Mucosa of stomach (tissue), 1 donor: ENCODE measurements at regions not wholly inside any gene's neighbourhood (a gene's known extent, or its start where the extent isn't known, plus 50 kb on each side); places are given as distances from the start of the nearest gene placed in this dataset.

Source experiments
- H3K27me3 ChIP-seq: one replicate; pipeline ENCODE4 v1.7.0; 2013; ENCODE audit warnings: mild to moderate bottlenecking, low read length; ENCODE audit not compliant: control insufficient read depth, insufficient read depth
- H3K36me3 ChIP-seq: one replicate; pipeline ENCODE4 v1.7.0; 2013; ENCODE audit warnings: low read length; ENCODE audit not compliant: control insufficient read depth, insufficient read depth
- H3K4me1 ChIP-seq: one replicate; pipeline ENCODE4 v1.7.0; 2013; ENCODE audit warnings: mild to moderate bottlenecking, low read length; ENCODE audit not compliant: control insufficient read depth, insufficient read depth
- H3K4me3 ChIP-seq: one replicate; pipeline ENCODE4 v1.7.0; 2013; ENCODE audit warnings: low read length
- H3K9ac ChIP-seq: one replicate; pipeline ENCODE4 v1.7.0; 2013; ENCODE audit warnings: mild to moderate bottlenecking, low read length, moderate library complexity
- H3K9me3 ChIP-seq: one replicate; pipeline ENCODE4 v1.7.0; 2013; ENCODE audit warnings: mild to moderate bottlenecking, low read length, moderate library complexity; ENCODE audit not compliant: control insufficient read depth
- donor health status: Pancreatic carcinoma.

DNA sequence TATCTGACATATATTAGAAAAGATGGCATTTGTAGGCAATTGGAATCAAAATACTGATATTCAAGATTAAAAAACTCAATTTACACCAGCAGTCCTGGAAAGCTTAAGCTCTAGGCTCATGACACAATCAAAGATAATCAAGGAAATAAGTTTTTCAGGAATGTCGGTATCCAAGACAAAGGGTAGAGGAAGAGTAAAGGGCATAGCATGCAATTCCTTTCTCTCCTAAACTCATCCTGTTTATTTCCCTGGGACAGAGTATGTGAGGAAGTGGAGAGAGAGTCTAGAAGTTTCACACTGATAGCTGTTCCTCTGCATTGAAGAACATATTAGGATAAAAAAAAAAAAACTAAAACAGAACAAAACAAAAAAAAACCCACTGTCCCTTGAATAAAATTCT is 2452.1 kb downstream of the PCDH9 start:
- H3K4me1 ChIP-seq: no peaks in the 10 kb centered on the region
- H3K9me3 ChIP-seq: no peaks in the 10 kb centered on the region
- no peak overlapping the region for H3K4me3 ChIP-seq

DNA sequence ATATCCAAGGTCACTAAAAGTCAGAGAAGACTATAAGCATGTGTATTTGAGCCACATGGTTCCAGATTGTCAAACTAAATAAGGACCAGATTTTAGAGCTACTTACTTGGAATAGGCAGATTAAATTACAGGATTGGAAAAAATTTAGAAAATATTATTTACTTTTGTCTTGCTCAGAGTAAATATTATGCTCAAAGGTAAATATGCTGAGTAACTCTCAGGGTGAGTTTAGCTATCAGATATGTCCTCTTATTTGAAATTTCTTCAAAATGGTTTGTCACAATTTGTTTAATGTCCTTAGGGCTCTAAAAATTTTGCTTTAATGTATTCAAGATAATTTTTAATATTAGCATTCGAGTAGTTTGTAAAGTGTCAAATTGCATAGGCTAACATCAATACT is 2455.2 kb downstream of the PCDH9 start:
- Histone ChIP-seq H3K36me3 (no peaks in the 10 kb centered on the region), H3K9me3 (no peaks in the 10 kb centered on the region), H3K4me1 (no peaks in the 10 kb centered on the region), H3K4me3 (no peak overlapping the region), H3K9ac (no peak overlapping the region), H3K27me3 (no peaks in the 10 kb centered on the region)

More for the DNA sequence above, 2452.1 kb downstream of the PCDH9 start:
- no peak overlapping the region for H3K9ac ChIP-seq
- no peaks in the 10 kb centered on the region for H3K27me3 ChIP-seq
- H3K36me3 ChIP-seq: no peaks in the 10 kb centered on the region

DNA sequence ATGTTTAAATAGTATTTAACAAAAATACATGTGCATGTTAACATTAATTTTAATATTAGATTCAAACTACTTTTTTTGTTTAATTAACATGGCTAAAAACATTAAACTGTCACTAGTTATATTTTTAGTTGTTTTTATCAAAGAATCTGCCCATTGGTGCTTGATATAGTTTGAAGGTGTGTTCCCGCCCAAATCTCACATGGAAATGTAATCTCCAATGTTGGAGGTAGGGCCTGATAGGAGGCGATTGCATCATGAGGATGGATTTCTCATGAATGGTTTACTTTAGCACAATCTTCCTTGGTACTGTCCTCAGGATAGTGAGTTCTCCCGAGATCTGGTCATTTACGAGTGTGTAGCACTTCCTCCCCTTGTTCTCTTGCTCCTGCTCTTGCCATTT is 2459.4 kb downstream of the PCDH9 start:
- no peaks in the 10 kb centered on the region for H3K27me3 ChIP-seq
- no peak overlapping the region for H3K9ac ChIP-seq

DNA sequence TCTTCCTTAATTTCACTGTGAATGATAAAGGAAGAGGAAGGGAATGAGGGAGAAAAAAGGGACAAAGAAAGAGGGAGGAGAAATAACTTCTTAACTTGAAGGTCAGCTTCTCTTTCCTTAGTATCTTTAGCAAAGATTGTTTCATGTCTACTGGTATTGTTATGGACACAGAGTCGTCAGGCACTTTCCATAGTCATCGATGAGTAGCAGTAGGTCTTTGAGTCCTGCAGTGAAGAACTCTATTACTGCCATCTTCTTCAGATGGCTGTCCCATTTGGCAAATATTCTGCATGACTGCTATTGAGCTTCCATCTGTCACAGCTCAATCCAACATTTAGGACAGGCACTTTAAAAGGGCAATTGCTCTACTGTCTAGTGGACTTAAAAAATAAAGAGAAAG is 2463.1 kb downstream of the PCDH9 start:
- Histone ChIP-seq H3K4me3 (no peak overlapping the region), H3K4me1 (no peaks in the 10 kb centered on the region), H3K9ac (no peak overlapping the region), H3K9me3 (no peaks in the 10 kb centered on the region), H3K27me3 (no peaks in the 10 kb centered on the region), H3K36me3 (no peaks in the 10 kb centered on the region)

More for the DNA sequence above, 2459.4 kb downstream of the PCDH9 start:
- Histone ChIP-seq H3K9me3 (no peaks in the 10 kb centered on the region), H3K4me1 (no peaks in the 10 kb centered on the region), H3K36me3 (no peaks in the 10 kb centered on the region), H3K4me3 (no peak overlapping the region)

DNA sequence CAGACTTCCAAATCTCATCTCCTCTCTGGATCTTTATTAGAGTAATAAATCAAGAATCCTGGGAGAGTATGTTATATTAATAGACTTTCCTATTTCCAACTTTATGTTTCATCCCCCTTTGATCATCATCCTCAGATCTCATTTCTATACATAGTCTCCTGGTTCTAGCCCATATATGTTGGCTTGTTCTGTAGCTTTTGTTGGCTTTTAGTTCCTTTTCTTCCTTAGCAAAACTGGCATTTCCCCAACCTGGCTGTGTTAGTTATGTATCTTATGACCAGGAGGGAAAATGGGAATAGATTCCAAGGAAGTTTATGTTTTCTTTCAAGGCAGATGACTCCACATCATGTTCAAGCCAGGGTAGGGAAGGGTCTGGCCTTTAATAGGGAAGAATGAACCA is 2464.5 kb downstream of the PCDH9 start:
- Histone ChIP-seq H3K36me3 (no peaks in the 10 kb centered on the region), H3K4me3 (no peak overlapping the region), H3K27me3 (no peaks in the 10 kb centered on the region), H3K9ac (no peak overlapping the region), H3K4me1 (no peaks in the 10 kb centered on the region), H3K9me3 (no peaks in the 10 kb centered on the region)

DNA sequence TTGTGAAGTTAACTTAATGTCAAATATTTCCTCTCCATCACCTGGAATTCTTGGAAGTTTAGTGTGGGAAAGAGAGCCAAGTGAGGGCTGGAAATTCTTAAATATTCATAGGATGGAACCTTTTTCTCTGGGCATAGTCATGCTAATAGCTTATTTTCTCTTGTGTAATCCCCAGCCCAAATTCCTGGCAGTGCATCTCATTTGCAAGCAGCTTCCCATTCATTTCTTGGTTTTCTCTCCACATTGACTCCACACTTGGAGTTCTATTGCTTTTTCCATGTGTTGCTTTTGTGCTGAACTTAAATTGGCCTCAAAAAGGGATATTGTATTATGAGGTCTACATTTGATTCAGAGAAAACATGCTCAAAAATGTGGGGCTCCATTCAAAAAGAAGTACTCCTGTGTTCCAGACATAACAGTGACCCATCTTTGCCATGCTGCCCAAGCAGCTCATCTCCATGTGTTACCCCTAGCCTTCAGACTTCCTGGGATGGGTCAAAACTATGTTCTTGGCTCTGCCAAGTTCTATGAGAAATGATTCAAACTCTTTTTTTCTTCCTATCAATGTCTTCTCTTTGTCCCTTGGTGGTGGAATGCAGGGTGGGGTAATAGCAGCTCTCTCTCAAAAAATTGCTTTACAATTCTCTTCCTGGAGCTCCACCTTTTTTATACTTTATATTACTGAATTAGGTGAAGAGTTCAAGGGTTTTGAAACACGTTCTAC is 2471.5 kb downstream of the PCDH9 start:
- no peak overlapping the region for H3K4me3 ChIP-seq
- H3K27me3 ChIP-seq: no peaks in the 10 kb centered on the region
- no peaks in the 10 kb centered on the region for H3K4me1 ChIP-seq
- no peaks in the 10 kb centered on the region for H3K9me3 ChIP-seq
- no peak overlapping the region for H3K9ac ChIP-seq
- no peaks in the 10 kb centered on the region for H3K36me3 ChIP-seq

DNA sequence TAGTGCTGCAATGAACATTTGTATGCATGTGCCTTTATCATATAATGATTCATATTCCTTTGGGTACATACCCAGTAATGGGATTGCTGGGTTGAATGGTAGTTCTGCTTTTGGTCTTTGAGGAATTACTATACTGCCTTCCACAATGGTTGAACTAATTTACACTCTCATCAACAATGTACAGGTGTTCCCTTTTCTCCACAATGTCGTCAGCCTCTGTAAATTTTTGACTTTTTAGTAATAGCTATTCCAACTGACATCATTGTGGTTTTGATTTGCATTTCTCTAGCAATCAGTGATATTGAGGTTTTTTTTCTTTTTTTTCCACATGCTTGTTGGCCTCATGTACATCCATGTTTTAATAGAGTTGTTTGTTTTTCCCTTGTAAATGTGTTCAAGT is 2473.5 kb downstream of the PCDH9 start:
- H3K9me3 ChIP-seq: no peaks in the 10 kb centered on the region
- no peaks in the 10 kb centered on the region for H3K4me1 ChIP-seq
- H3K27me3 ChIP-seq: no peaks in the 10 kb centered on the region
- H3K36me3 ChIP-seq: no peaks in the 10 kb centered on the region
- H3K4me3 ChIP-seq: no peak overlapping the region
- no peak overlapping the region for H3K9ac ChIP-seq

DNA sequence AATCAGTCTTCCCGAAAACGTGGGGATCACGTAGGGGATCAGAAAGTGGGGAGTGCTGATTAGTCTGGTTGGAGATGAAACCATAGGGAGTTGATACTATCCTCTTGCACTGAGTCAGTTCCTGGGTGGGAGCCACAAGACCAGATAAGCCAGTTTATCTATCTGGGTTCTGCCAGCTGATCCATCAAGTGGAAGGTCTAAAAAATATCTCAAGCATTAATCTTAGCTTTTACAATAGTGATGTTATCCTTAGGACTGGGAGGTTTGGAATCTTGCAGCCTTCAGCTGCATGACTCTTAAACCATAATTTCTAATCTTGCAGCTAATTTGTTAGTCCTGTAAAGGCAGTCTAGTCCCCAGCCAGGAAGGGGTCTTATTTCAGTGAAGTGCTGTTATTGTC is 2474.2 kb downstream of the PCDH9 start:
- Histone ChIP-seq H3K9me3 (no peaks in the 10 kb centered on the region), H3K36me3 (no peaks in the 10 kb centered on the region), H3K9ac (no peak overlapping the region), H3K27me3 (no peaks in the 10 kb centered on the region), H3K4me3 (no peak overlapping the region), H3K4me1 (no peaks in the 10 kb centered on the region)

DNA sequence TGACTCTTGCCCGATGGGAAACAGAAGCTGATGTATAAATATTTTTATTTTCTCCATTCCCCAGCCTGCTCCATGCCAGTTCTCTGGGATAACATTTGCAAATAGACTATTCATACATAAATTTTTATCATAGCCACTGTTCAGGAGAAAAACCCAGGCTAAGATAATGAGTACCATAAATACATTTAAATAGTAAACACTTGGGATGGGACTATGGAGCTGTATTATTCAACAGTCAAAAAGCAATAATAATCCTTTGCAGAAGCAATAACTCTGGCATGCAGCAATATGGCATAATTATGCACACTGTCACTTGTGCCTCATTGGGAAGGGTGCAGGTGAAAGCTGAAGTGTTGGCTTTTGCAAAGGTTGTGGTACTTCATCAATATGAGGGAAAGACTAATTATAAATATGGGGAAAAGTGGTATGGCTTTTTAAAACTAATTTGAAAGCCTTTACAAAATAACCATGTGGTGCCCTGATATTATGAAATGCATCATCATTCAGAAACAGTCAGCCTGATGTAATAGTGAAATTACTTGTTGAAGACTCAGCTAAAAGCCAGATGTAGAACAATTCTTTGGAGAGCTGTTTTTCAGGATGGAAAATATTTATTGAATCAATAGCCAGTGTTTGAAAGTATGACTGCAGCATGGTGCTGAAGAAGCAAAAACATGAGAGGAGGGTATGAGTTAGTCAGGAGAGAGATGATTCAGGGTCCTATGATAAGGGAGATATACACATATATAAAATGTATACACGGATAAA is 2476.7 kb downstream of the PCDH9 start:
- Histone ChIP-seq H3K9ac (no peak overlapping the region), H3K4me3 (no peak overlapping the region), H3K4me1 (no peaks in the 10 kb centered on the region), H3K36me3 (no peaks in the 10 kb centered on the region), H3K9me3 (no peaks in the 10 kb centered on the region), H3K27me3 (no peaks in the 10 kb centered on the region)

DNA sequence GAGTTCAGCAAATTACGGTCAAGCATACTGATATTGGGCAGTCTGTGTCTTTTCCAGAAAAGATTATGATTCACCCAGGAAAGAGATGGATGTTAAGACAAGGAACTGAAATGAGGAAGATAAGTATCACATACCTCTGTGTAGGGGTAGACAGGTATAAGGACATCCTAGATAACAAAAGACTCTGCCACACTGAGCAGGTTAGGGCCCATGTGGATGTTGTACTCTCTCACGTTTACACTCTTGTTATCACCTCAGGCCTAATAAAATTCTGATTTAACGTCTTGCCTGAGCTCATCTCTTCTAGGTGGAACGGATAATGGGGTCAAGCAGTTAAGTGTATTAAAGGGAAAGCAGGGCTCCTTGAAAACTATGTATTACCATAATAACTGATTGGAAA is 2480.8 kb downstream of the PCDH9 start:
- H3K9me3 ChIP-seq: no peaks in the 10 kb centered on the region
- no peaks in the 10 kb centered on the region for H3K4me1 ChIP-seq
- no peaks in the 10 kb centered on the region for H3K27me3 ChIP-seq
- no peaks in the 10 kb centered on the region for H3K36me3 ChIP-seq
- H3K9ac ChIP-seq: no peak overlapping the region
- no peak overlapping the region for H3K4me3 ChIP-seq

DNA sequence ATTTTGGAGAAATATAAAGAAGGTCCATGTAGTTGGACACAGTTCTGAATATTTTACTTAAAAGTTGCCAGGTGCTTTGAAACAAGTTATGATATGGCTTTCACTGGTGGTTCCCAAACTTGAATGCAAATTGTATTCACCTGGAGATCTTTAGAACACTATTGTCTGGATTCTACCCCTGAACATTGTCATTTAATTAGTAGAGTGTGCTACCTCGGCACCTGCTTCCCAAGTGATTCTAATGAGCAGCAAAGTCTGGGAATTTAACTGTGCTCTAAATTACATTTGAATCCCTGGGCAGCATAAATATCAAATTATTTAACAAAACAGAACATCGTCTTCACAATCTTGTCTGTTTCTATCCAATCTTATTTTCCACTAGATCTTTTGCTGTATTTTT is 2483.3 kb downstream of the PCDH9 start:
- H3K9ac ChIP-seq: no peak overlapping the region
- no peak overlapping the region for H3K4me3 ChIP-seq
- H3K36me3 ChIP-seq: no peaks in the 10 kb centered on the region
- H3K4me1 ChIP-seq: no peaks in the 10 kb centered on the region
- H3K9me3 ChIP-seq: no peaks in the 10 kb centered on the region
- no peaks in the 10 kb centered on the region for H3K27me3 ChIP-seq

DNA sequence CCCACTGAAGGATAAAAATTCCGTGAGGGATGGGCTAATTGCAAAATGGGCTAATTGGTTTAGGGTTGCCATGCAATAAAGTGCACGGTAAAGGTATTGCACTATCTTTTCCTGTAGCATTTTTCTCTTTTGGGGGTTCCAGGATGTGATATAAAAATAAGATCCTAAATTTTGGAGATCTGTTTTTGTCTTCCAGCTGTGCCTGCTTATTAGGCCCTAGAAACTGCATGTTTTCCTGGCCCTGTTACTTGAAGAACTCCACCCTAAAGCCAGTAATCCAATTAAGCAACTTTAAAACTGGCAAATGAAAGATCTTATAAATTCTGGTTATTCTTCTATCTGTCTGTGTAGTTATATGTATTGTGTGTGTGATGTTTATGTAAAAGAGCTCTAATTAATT is 2489.6 kb downstream of the PCDH9 start:
- H3K36me3 ChIP-seq: no peaks in the 10 kb centered on the region
- H3K9me3 ChIP-seq: no peaks in the 10 kb centered on the region
- no peaks in the 10 kb centered on the region for H3K4me1 ChIP-seq
- H3K4me3 ChIP-seq: no peak overlapping the region
- no peak overlapping the region for H3K9ac ChIP-seq
- H3K27me3 ChIP-seq: no peaks in the 10 kb centered on the region
